Progenitor cell of endocrine pancreas (in vitro differentiated cells): ENCODE measurements at regions not wholly inside any gene's neighbourhood (a gene's known extent, or its start where the extent isn't known, plus 50 kb on each side); places are given as distances from the start of the nearest gene placed in this dataset.

ENCODE experiments used
- DNase-seq: peaks from one replicate; pipeline ENCODE4 v3.0.0; 2021; ENCODE audit warnings: low spot score; ENCODE audit not compliant: unreplicated experiment
- H3K27ac Mint-ChIP-seq: 2 replicates; pipeline ENCODE4 v1.8.0; 2021; ENCODE audit warnings: mild to moderate bottlenecking, moderate library complexity, mixed read lengths
- H3K27me3 Mint-ChIP-seq: 2 replicates; pipeline ENCODE4 v1.8.0; 2021; ENCODE audit warnings: mixed read lengths
- H3K36me3 Mint-ChIP-seq: 2 replicates; pipeline ENCODE4 v1.8.0; 2022; ENCODE audit warnings: mixed read lengths; ENCODE audit not compliant: insufficient read depth
- H3K4me1 Mint-ChIP-seq: 2 replicates; pipeline ENCODE4 v1.8.0; 2021; ENCODE audit warnings: low read depth, mixed read lengths
- H3K4me3 Mint-ChIP-seq: 2 replicates; pipeline ENCODE4 v1.8.0; 2021; ENCODE audit warnings: low read depth, mild to moderate bottlenecking, moderate library complexity, mixed read lengths
- H3K9me3 Mint-ChIP-seq: 2 replicates; pipeline ENCODE4 v1.8.0; 2021; ENCODE audit warnings: low read depth, mixed read lengths
- TF ChIP-seq, protein P1 (sequence below): fragments of 200-600 bp; sonication (generic); IDR thresholded peaks from one replicate; pipeline ENCODE4 v1.5.0; 2021; ENCODE audit warnings: antibody characterized with exemption, mild to moderate bottlenecking; ENCODE audit not compliant: unreplicated experiment

DNA sequence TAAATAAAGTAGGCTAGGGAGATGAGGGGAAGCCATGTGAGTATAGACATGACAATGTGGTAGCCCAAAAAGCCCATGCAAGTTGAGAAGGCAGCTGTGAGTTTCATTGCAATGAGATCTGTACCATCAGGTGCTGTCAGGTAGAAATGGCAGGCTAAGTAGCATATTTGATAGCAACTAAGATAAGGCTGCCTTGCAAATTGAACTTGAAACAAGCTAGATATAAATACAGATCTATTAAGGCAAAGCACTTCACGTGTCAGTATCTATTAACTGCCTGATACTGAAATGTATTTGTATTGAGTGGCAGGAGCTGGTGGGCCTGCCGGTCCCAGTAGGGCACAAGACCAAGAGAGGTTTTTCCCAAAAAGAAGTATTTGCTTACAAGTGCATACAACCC lies 419.9 kb downstream of the TDRD15 start:
- Mint-ChIP-seq H3K36me3 (no peaks in the 10 kb centered on the region), H3K4me1 (peaks cover 6% of the 10 kb centered on the region), H3K27me3 (no peaks in the 10 kb centered on the region), H3K4me3 (no peak overlapping the region), H3K27ac (no peak overlapping the region), H3K9me3 (no peaks in the 10 kb centered on the region)
- TF ChIP-seq, protein P1, sequence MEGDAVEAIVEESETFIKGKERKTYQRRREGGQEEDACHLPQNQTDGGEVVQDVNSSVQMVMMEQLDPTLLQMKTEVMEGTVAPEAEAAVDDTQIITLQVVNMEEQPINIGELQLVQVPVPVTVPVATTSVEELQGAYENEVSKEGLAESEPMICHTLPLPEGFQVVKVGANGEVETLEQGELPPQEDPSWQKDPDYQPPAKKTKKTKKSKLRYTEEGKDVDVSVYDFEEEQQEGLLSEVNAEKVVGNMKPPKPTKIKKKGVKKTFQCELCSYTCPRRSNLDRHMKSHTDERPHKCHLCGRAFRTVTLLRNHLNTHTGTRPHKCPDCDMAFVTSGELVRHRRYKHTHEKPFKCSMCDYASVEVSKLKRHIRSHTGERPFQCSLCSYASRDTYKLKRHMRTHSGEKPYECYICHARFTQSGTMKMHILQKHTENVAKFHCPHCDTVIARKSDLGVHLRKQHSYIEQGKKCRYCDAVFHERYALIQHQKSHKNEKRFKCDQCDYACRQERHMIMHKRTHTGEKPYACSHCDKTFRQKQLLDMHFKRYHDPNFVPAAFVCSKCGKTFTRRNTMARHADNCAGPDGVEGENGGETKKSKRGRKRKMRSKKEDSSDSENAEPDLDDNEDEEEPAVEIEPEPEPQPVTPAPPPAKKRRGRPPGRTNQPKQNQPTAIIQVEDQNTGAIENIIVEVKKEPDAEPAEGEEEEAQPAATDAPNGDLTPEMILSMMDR = no peak
- DNase-seq = no peak

DNA sequence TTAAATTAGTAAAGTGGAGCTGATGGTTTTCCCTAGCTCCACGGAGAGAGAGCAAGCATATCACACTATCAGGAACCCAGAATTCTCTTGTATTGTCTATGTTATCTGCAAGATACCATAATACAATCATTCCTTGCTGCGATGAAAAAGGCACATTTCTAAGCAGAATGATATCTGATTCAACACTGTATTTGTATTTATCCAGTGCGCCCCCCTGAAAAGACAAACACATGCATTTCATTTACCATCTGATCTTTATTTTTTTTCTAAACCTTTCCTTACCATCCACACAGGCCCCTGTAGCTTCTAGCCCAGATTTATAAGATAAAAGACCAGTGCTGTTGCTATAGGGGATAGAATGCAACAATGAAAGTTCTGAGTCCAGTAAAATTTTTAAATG lies 420.6 kb downstream of the TDRD15 start:
- H3K36me3 Mint-ChIP-seq = no peaks in the 10 kb centered on the region
- no peaks in the 10 kb centered on the region for H3K27me3 Mint-ChIP-seq

DNA sequence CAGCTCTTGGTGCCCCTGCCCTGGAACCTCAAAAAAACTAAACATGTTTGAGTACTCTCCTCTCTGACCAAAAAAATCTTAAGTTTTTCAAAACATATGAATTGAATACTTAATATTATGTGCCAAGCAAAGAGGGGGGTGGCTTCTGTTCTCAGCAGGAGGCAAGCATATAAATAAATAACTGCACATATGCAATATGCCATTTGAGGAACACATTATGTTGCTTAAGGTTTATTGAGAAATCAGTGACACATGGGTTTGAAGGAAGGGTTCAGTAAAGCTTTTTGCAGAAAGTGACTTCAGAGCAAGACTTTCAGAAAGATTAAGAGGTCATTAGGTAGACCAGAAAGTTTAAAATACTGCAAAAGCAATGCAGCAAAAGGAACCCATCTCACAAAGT lies 429.2 kb downstream of the TDRD15 start:
- Mint-ChIP-seq H3K27ac (no peak overlapping the region), H3K4me1 (no peaks in the 10 kb centered on the region), H3K27me3 (no peaks in the 10 kb centered on the region), H3K4me3 (no peak overlapping the region), H3K36me3 (no peaks in the 10 kb centered on the region), H3K9me3 (peaks cover 3% of the 10 kb centered on the region)
- DNase-seq = no peak
- TF ChIP-seq, protein P1 = no peak

More for the DNA sequence above, 420.6 kb downstream of the TDRD15 start:
- TF ChIP-seq, protein P1 = no peak
- H3K9me3 Mint-ChIP-seq = no peaks in the 10 kb centered on the region
- peaks cover 6% of the 10 kb centered on the region for H3K4me1 Mint-ChIP-seq
- no peak overlapping the region for H3K27ac Mint-ChIP-seq
- no peak for DNase-seq
- H3K4me3 Mint-ChIP-seq = no peak overlapping the region

DNA sequence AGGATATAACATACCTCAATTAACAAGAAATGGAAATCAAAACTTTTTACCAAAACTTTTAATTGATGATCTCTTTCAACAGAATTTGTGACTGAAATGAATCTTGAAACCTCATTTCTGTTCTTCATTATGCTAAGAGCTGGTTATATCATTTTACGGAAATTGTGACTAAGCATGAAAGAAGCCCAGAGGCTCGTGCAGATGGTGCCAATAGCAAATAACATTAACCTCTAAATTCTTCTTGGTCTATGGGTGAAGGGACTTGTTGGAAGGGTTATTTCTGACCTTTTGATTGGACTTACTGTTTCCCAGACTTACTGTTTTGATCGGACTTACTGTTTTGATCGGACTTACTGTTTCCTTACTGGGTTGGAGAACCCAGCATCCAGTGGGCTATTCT lies 435.6 kb downstream of the TDRD15 start:
- Mint-ChIP-seq H3K27me3 (no peaks in the 10 kb centered on the region), H3K4me1 (no peaks in the 10 kb centered on the region), H3K4me3 (no peak overlapping the region), H3K36me3 (no peaks in the 10 kb centered on the region), H3K9me3 (no peaks in the 10 kb centered on the region), H3K27ac (no peak overlapping the region)
- DNase-seq = no peak
- TF ChIP-seq, protein P1 = no peak

DNA sequence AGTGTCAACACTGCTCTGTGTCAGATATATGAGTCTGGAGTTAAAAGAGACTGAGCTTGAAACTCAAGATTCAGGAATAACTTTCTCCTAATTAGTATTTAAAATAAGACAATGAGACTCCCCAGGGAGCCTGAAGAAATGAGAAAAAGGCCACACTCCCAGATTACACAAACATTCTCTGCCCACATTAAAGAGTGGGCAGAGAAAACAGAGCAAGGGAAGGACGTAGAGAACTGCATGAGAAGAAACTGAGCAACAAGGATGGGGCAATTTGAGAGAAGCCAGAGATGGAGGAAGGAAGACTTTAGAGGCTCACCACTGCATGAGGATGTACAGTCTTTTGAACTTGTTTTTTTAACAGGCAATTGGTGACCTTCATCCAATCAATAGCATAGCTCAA lies 438.2 kb downstream of the TDRD15 start:
- TF ChIP-seq, protein P1 = no peak
- Mint-ChIP-seq H3K36me3 (no peaks in the 10 kb centered on the region), H3K9me3 (no peaks in the 10 kb centered on the region), H3K4me3 (no peak overlapping the region), H3K27me3 (no peaks in the 10 kb centered on the region), H3K27ac (no peak overlapping the region), H3K4me1 (no peaks in the 10 kb centered on the region)
- DNase-seq = no peak
